ENCODE measurements at regions not wholly inside any gene's neighbourhood (a gene's known extent, or its start where the extent isn't known, plus 50 kb on each side); places are given as distances from the start of the nearest gene placed in this dataset.

- TF ChIP-seq, protein P1, sequence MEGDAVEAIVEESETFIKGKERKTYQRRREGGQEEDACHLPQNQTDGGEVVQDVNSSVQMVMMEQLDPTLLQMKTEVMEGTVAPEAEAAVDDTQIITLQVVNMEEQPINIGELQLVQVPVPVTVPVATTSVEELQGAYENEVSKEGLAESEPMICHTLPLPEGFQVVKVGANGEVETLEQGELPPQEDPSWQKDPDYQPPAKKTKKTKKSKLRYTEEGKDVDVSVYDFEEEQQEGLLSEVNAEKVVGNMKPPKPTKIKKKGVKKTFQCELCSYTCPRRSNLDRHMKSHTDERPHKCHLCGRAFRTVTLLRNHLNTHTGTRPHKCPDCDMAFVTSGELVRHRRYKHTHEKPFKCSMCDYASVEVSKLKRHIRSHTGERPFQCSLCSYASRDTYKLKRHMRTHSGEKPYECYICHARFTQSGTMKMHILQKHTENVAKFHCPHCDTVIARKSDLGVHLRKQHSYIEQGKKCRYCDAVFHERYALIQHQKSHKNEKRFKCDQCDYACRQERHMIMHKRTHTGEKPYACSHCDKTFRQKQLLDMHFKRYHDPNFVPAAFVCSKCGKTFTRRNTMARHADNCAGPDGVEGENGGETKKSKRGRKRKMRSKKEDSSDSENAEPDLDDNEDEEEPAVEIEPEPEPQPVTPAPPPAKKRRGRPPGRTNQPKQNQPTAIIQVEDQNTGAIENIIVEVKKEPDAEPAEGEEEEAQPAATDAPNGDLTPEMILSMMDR (IDR thresholded peaks at IDR 0.05; ENCODE audit: insufficient read depth, low read length, poor library complexity, severe bottlenecking), result no peak
- TF ChIP-seq EZH2phosphoT487 (conservative IDR thresholded peaks at IDR 0.05; ENCODE audit: low read length), result no peak
Measured at GRCh38 chr3:22731901-22732300, 471.2 kb upstream of the UBE2E2 start.
